NCI-H2227 (cell line): ENCODE measurements at regions not wholly inside any gene's neighbourhood (a gene's known extent, or its start where the extent isn't known, plus 50 kb on each side); places are given as distances from the start of the nearest gene placed in this dataset.
A peak's percentile ranks its signal among the peaks of the same experiment; 100 is the strongest.
"Not testable (repeated sequence)": the region's sequence is repeated elsewhere in the genome, so short reads cannot be mapped to it uniquely, and the experiment has no call there.

Source experiments
- DNase-seq: peaks from one replicate; lab custom pipeline; 2025; ENCODE audit not compliant: unreplicated experiment; lab: John Stamatoyannopoulos, UW

- DNase-seq, result not testable (repeated sequence)
These were observed 51.5 kb upstream of the CDC42EP3 start for GRCh38 chr2:37722971-37723370.

GRCh38 chr2:37730037-37730818 is 58.8 kb upstream of the CDC42EP3 start:
- DNase-seq, result no peak

GRCh38 chr2:37732412-37732811 is 61.0 kb upstream of the CDC42EP3 start:
- DNase-seq, result not testable (repeated sequence)

GRCh38 chr2:37733251-37733650 is 61.8 kb upstream of the CDC42EP3 start:
- no peak for DNase-seq

- DNase-seq, result not testable (repeated sequence)
These were observed 62.5 kb upstream of the CDC42EP3 start for GRCh38 chr2:37733955-37734354.

- DNase-seq, result not testable (repeated sequence)
These were observed 63.6 kb upstream of the CDC42EP3 start for GRCh38 chr2:37734891-37735523.

- DNase-seq, result peak; percentile 3
These were observed 64.1 kb upstream of the CDC42EP3 start for GRCh38 chr2:37735524-37735910.

GRCh38 chr2:37737507-37737906 is 66.1 kb upstream of the CDC42EP3 start:
- no peak for DNase-seq

- DNase-seq, result no peak
These were observed 66.9 kb upstream of the CDC42EP3 start for GRCh38 chr2:37738266-37738885.

- DNase-seq, result no peak
These were observed 67.7 kb upstream of the CDC42EP3 start for GRCh38 chr2:37739153-37739552.

- no peak for DNase-seq
These were observed 68.8 kb upstream of the CDC42EP3 start for GRCh38 chr2:37740164-37740739.

- DNase-seq, result no peak
These were observed 70.8 kb upstream of the CDC42EP3 start for GRCh38 chr2:37742286-37742685.

- no peak for DNase-seq
These were observed 72.6 kb upstream of the CDC42EP3 start for GRCh38 chr2:37744010-37744409.

- not testable (repeated sequence) for DNase-seq
These were observed 73.5 kb upstream of the CDC42EP3 start for GRCh38 chr2:37744961-37745360.

- DNase-seq, result not testable (repeated sequence)
These were observed 74.6 kb upstream of the CDC42EP3 start for GRCh38 chr2:37746011-37746410.

GRCh38 chr2:37746883-37747282 is 75.4 kb upstream of the CDC42EP3 start:
- no peak for DNase-seq

- no peak for DNase-seq
These were observed 77.1 kb upstream of the CDC42EP3 start for GRCh38 chr2:37748541-37748940.

- DNase-seq, result not testable (repeated sequence)
These were observed 78.8 kb upstream of the CDC42EP3 start for GRCh38 chr2:37750286-37750685.

- no peak for DNase-seq
These were observed 81.3 kb upstream of the CDC42EP3 start for GRCh38 chr2:37752766-37753165.

- no peak for DNase-seq
These were observed 82.3 kb upstream of the CDC42EP3 start for GRCh38 chr2:37753758-37754157.

- not testable (repeated sequence) for DNase-seq
These were observed 84.6 kb upstream of the CDC42EP3 start for GRCh38 chr2:37755961-37756559.
